BE2C (cell line): ENCODE measurements at regions not wholly inside any gene's neighbourhood (a gene's known extent, or its start where the extent isn't known, plus 50 kb on each side); places are given as distances from the start of the nearest gene placed in this dataset.

Experiments
- DNase-seq: peaks from one replicate; pipeline ENCODE4 v3.0.0-alpha.2; 2020
- H3K27me3 ChIP-seq: fragments of 250-450 bp; sonication (Bioruptor Pico); 2 replicates; pipeline ENCODE4 v1.5.1; 2020; ENCODE audit warnings: mild to moderate bottlenecking
- H3K36me3 ChIP-seq: fragments of 250-450 bp; sonication (Bioruptor Pico); 2 replicates; pipeline ENCODE4 v1.5.1; 2020; ENCODE audit warnings: mild to moderate bottlenecking
- H3K4me1 ChIP-seq: fragments of 250-450 bp; sonication (Bioruptor Pico); 2 replicates; pipeline ENCODE4 v1.5.1; 2020
- H3K4me3 ChIP-seq: 2 replicates; pipeline ENCODE4 v1.5.1; 2011; ENCODE audit warnings: low read depth, low read length
- H3K9me3 ChIP-seq: fragments of 250-450 bp; sonication (Bioruptor Pico); 2 replicates; pipeline ENCODE4 v1.5.1; 2020
- TF ChIP-seq, protein P1 (sequence below): IDR thresholded peaks from 2 replicates; pipeline ENCODE4 v1.5.1; 2012; ENCODE audit warnings: mild to moderate bottlenecking, low read depth, low read length

DNA sequence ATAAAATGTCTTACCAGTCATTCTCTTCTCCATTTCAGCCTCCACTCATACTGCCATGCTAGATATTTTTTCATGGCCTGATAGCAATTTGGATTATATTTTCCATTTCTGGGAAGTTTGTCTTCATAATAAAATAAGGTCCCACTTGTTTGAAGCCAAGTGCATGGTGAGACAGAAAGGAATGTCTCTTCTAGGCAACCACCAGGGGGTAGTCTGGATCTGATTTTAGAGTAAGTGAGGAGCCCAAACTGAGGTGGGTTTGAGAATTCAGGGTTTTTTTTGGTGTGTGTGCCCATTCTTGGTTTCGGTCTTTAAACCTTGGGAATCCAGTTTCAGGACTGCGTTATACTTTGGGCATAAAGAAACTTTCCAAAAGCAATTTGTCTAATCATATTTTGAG is 315.5 kb downstream of the RPRM start:
- Histone ChIP-seq H3K4me3 (no peak overlapping the region), H3K36me3 (no peaks in the 10 kb centered on the region), H3K9me3 (no peaks in the 10 kb centered on the region), H3K27me3 (no peaks in the 10 kb centered on the region), H3K4me1 (no peaks in the 10 kb centered on the region)
- DNase-seq, result peak; percentile 28
- TF ChIP-seq, protein P1, sequence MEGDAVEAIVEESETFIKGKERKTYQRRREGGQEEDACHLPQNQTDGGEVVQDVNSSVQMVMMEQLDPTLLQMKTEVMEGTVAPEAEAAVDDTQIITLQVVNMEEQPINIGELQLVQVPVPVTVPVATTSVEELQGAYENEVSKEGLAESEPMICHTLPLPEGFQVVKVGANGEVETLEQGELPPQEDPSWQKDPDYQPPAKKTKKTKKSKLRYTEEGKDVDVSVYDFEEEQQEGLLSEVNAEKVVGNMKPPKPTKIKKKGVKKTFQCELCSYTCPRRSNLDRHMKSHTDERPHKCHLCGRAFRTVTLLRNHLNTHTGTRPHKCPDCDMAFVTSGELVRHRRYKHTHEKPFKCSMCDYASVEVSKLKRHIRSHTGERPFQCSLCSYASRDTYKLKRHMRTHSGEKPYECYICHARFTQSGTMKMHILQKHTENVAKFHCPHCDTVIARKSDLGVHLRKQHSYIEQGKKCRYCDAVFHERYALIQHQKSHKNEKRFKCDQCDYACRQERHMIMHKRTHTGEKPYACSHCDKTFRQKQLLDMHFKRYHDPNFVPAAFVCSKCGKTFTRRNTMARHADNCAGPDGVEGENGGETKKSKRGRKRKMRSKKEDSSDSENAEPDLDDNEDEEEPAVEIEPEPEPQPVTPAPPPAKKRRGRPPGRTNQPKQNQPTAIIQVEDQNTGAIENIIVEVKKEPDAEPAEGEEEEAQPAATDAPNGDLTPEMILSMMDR, result peak; percentile 61

DNA sequence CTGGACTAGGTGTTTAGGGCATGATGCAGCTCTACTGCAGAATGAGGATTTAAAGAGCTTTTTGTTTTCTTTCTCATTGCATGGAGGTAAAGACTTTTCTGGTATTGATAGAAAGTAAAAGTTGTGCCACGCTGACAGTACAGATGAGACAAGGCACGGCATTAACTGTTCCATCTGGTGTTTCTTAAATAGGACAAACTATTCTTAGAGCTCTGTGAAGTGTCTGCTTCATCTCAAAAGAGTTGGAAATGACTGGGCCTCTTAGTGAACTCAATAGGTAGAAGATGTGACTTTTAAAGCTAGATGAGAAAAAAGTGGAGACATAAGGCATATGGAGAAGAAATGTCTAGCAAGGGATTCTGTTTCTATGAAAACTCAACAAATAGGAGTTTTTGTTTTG is 321.8 kb downstream of the RPRM start:
- Histone ChIP-seq H3K9me3 (no peaks in the 10 kb centered on the region), H3K27me3 (no peaks in the 10 kb centered on the region), H3K36me3 (no peaks in the 10 kb centered on the region), H3K4me3 (no peak overlapping the region), H3K4me1 (no peaks in the 10 kb centered on the region)
- TF ChIP-seq, protein P1, result no peak
- DNase-seq, result no peak

DNA sequence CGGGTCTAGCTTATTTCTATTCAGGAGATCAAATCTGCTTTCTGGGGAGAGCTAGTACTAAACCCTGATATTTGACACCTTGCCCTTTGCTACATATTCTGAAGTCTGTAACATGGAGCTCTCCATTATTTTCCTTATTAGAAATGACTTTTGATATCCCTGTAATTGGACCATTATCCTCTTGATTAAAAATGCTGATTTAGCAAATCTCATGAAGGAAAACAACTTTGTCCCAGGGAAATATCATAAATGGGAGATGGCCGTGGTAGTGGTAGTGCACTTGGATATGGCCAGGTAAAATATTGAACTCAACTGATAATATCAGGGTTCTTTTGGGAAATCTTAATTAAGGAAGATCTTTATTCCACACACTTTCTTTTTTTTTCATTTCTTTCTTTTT is 326.5 kb downstream of the RPRM start:
- Histone ChIP-seq H3K27me3 (no peaks in the 10 kb centered on the region), H3K9me3 (no peaks in the 10 kb centered on the region), H3K4me3 (no peak overlapping the region), H3K4me1 (no peaks in the 10 kb centered on the region), H3K36me3 (no peaks in the 10 kb centered on the region)
- TF ChIP-seq, protein P1, result no peak
- DNase-seq, result no peak

DNA sequence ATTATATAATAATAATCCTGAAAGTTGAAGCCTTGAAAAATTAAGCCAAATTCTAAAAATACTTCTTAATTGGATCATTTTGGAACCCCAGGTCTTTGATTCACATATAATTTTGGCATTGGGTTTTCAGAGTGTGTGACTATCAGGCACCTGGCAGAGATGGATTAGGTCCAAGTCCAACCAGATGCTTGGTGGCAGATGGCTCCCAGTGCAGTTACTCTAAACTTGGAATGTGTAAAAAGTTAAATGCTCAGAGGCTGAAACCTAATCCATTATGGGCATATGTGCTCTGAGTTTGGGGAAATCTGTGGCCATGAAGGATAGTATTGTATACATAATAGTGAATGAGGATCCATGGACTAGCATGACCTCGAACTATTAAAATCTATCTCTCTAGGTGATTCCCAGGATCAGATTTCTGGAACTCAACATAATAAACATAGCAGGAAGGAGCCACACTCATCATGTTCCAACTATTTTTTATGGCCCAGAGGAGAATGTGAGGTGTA is 333.0 kb downstream of the RPRM start:
- H3K36me3 ChIP-seq, result no peaks in the 10 kb centered on the region
- H3K9me3 ChIP-seq, result no peaks in the 10 kb centered on the region
- H3K4me3 ChIP-seq, result no peak overlapping the region
- H3K4me1 ChIP-seq, result no peaks in the 10 kb centered on the region
- no peaks in the 10 kb centered on the region for H3K27me3 ChIP-seq
- TF ChIP-seq, protein P1, result no peak
- no peak for DNase-seq

DNA sequence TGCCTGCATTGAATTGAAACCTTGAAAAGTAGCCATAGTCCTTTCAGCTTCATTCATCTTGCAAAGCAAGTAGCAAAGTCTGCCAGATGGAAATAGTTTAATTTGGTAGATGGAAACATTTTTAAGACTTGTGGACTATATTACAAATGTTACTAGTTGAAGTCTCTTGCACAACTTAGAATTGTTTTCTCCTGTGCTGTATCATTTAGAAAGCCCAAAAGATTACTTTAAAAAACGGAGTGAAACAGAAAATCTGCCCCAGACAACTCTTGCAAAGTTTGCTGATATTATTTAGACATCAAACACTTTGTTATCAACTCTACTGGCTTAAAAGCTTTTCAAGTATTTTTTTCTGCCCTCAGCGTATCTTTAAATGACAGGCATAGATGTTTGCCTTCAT is 335.0 kb downstream of the RPRM start:
- H3K9me3 ChIP-seq, result no peaks in the 10 kb centered on the region
- no peaks in the 10 kb centered on the region for H3K4me1 ChIP-seq
- H3K36me3 ChIP-seq, result no peaks in the 10 kb centered on the region
- TF ChIP-seq, protein P1, result no peak
- H3K27me3 ChIP-seq, result no peaks in the 10 kb centered on the region
- no peak overlapping the region for H3K4me3 ChIP-seq
- DNase-seq, result no peak

DNA sequence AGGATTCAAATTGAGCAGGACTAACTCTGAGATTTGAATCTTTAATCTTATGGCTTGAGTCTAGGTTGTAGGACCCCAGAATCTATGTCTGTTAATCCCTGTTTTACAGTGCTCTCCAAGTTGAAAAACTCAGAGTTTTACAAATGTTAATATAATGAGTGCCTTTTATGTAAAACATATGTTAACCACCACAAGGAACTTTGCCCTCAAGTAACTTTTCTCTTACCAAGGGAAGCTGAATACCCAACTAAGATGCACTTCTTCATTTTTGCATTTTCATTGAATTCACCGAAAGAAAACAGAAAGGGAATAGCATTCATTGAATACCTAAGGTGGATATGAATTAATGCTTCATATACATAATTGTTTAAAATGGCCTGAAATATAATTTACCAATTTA is 338.1 kb downstream of the RPRM start:
- TF ChIP-seq, protein P1, result no peak
- Histone ChIP-seq H3K9me3 (no peaks in the 10 kb centered on the region), H3K4me3 (no peak overlapping the region), H3K4me1 (no peaks in the 10 kb centered on the region), H3K36me3 (no peaks in the 10 kb centered on the region), H3K27me3 (no peaks in the 10 kb centered on the region)
- no peak for DNase-seq
